Suprapubic skin (tissue), 4 donors: ENCODE measurements at regions not wholly inside any gene's neighbourhood (a gene's known extent, or its start where the extent isn't known, plus 50 kb on each side); places are given as distances from the start of the nearest gene placed in this dataset.

Source experiments
- POLR2A ChIP-seq, 2 donors: fragments of 450-650 bp; IDR thresholded peaks; one replicate each; pipeline ENCODE4 v1.6.1; 2017; ENCODE audit warnings: antibody characterized with exemption in 2 of 2, mild to moderate bottlenecking in 2 of 2, moderate library complexity in 2 of 2
- POLR2AphosphoS5 ChIP-seq, 3 donors: sonication (generic); formaldehyde crosslinking; IDR thresholded peaks; one replicate each; pipeline ENCODE4 v1.6.1; 2017; ENCODE audit warnings: antibody characterized with exemption in 3 of 3
- TF ChIP-seq, protein P1 (sequence below), 2 donors: fragments of 200-600 bp in 1 of 2; fragments of 450-650 bp in 1 of 2; sonication (generic) in 1 of 2; IDR thresholded peaks; one replicate each; pipeline ENCODE4 v1.5.1; 2016 to 2019; ENCODE audit warnings: antibody characterized with exemption in 2 of 2, mild to moderate bottlenecking in 1 of 2, moderate library complexity in 1 of 2

DNA sequence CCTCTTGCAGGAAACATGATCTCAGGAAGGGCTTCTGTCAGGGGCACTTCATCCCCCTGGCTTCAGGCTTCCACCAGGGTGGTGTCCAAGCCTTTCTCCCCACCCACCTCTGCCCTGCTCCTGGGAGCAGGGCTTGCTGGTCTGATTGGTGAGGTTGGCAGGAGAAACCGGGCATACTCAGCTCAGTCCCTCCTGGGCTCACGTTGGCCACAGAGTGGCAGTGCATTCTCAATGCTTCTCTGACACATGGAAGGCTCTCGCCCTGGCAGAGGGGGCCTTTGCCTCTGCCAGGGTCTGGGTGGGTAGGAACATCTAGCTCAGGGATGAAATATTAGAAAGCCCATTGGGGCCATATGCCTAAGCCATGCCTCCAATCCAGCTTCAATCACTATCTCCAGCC lies 142.8 kb downstream of the AXIN2 start:
- TF ChIP-seq, protein P1, sequence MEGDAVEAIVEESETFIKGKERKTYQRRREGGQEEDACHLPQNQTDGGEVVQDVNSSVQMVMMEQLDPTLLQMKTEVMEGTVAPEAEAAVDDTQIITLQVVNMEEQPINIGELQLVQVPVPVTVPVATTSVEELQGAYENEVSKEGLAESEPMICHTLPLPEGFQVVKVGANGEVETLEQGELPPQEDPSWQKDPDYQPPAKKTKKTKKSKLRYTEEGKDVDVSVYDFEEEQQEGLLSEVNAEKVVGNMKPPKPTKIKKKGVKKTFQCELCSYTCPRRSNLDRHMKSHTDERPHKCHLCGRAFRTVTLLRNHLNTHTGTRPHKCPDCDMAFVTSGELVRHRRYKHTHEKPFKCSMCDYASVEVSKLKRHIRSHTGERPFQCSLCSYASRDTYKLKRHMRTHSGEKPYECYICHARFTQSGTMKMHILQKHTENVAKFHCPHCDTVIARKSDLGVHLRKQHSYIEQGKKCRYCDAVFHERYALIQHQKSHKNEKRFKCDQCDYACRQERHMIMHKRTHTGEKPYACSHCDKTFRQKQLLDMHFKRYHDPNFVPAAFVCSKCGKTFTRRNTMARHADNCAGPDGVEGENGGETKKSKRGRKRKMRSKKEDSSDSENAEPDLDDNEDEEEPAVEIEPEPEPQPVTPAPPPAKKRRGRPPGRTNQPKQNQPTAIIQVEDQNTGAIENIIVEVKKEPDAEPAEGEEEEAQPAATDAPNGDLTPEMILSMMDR (IDR thresholded peaks at IDR 0.05) = no peak
- TF ChIP-seq POLR2A (IDR thresholded peaks at IDR 0.05) = no peak
- no peak for TF ChIP-seq POLR2AphosphoS5 (IDR thresholded peaks at IDR 0.05)
